C4-2B (cell line): ENCODE measurements at regions not wholly inside any gene's neighbourhood (a gene's known extent, or its start where the extent isn't known, plus 50 kb on each side); places are given as distances from the start of the nearest gene placed in this dataset.

Source experiments
- CTCF ChIP-seq: fragments of 450-650 bp; conservative IDR thresholded peaks from 2 replicates; pipeline ENCODE4 v1.5.1; 2017; ENCODE audit warnings: mild to moderate bottlenecking
- ZFX ChIP-seq: fragments of 450-650 bp; IDR thresholded peaks from 2 replicates; pipeline ENCODE4 v1.6.1; 2017

GRCh38 chr21:35503671-35504070, 454.6 kb upstream of the RUNX1 start:
- TF ChIP-seq CTCF: no peak
- no peak for TF ChIP-seq ZFX
